OCI-LY7 (cell line): ENCODE measurements at regions not wholly inside any gene's neighbourhood (a gene's known extent, or its start where the extent isn't known, plus 50 kb on each side); places are given as distances from the start of the nearest gene placed in this dataset.

Experiments
- CTCF ChIP-seq: fragments of 200-600 bp; sonication (generic); conservative IDR thresholded peaks from 2 replicates; pipeline ENCODE4 v1.5.1; 2014; ENCODE audit warnings: mild to moderate bottlenecking, antibody characterized with exemption, low read length, moderate library complexity, mixed read lengths
- EZH2phosphoT487 ChIP-seq: fragments of 200-600 bp; sonication (generic); IDR thresholded peaks from 2 replicates; pipeline ENCODE4 v1.6.1; 2018; ENCODE audit warnings: low read depth, borderline replicate concordance, mild to moderate bottlenecking, mixed run types, antibody characterized with exemption, low read length, moderate library complexity, mixed read lengths

DNA sequence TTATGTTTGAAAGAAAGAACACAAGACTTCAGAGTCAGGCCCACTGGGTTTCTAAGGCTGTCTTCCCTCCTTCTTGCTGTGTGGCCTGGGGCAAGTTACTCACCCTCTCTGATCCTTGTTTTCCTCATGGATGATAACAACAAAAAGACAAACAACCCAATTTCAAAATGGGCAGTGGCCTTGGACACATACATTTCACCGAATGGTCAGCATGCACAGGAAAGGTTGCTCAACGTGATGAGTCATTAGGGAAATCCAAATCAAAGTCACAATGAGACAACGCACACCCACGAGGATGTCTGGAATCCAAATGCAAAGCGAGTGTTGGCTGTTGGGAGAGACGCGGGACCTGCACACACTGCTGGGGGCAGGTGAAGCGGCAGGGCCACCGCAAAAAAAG, 50.8 kb upstream of the PPP2R2C start:
- TF ChIP-seq CTCF (no peak), EZH2phosphoT487 (no peak)
